ENCODE measurements at regions not wholly inside any gene's neighbourhood (a gene's known extent, or its start where the extent isn't known, plus 50 kb on each side); places are given as distances from the start of the nearest gene placed in this dataset.

DNA sequence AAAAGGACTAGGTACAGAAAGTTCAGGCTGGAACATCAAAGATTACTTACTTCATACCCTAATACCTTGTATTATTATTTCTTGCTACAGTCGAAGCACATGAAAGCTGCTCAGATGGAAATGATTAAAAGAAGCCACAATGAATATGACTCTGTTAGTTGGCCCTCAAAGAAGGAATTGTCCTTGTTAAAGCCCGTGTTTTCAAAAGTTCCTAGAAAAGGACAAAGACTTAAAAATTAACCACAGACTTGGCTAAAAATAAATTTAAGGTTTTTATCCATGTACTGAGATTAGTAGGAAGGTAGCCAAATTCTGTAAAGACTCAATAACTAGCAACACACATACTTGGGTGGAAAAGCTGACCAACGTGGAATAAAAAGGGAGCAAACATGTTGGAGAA lies 251.0 kb upstream of the RARB start:
- no peak for DNase-seq
- no peak overlapping the region for H3K27ac ChIP-seq (ENCODE audit: low read length)
- no peaks in the 10 kb centered on the region for H3F3A ChIP-seq (ENCODE audit: insufficient read depth, low read length)

DNA sequence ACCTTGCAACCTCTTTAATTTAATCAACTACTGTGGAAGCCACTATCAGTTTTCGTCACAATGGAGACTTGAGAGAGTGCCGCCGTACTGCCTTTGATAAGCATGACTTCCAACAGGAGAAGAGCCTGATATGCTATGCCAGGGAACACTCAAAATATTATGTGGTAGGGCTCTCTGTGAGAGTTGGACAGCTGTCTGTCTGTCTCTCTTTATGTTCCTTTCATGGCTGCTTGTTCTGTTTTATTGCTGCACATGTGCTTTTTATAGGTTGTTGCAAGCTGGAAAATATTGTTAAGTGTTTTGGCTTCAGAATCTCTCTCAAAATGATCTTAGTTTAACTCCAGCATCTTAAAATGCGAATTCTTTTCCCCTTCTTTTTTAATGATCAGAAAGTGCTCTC lies 249.4 kb upstream of the RARB start:
- Histone ChIP-seq H4K20me1 (ENCODE audit: insufficient read depth, low read length) (no peaks in the 10 kb centered on the region), H3K9me3 (replicated peaks; ENCODE audit: insufficient read depth, low read length) (no peaks in the 10 kb centered on the region), H3F3A (ENCODE audit: insufficient read depth, low read length) (no peaks in the 10 kb centered on the region), H3K4me1 (ENCODE audit: low read length) (no peaks in the 10 kb centered on the region), H3K9ac (ENCODE audit: low read length) (no peak overlapping the region), H2AFZ (ENCODE audit: low read length) (no peak overlapping the region), H3K9me2 (replicated peaks; ENCODE audit: insufficient read depth, low read length) (no peaks in the 10 kb centered on the region), H3K27ac (ENCODE audit: low read length) (no peak overlapping the region), H3K79me2 (ENCODE audit: low read length) (no peaks in the 10 kb centered on the region), H3K4me3 (ENCODE audit: low read length) (no peak overlapping the region), H3K27me3 (replicated peaks; ENCODE audit: insufficient read depth, low read length) (no peaks in the 10 kb centered on the region), H3K4me2 (ENCODE audit: low read depth, low read length) (no peak overlapping the region), H3K36me3 (replicated peaks; ENCODE audit: insufficient read depth, low read length) (no peaks in the 10 kb centered on the region)
- TF ChIP-seq EZH2phosphoT487 (IDR thresholded peaks at IDR 0.05; ENCODE audit: low read length) (no peak), EZH2 (optimal IDR thresholded peaks at IDR 0.05; ENCODE audit: low read depth, low read length) (no peak)
- TF ChIP-seq, protein P1, sequence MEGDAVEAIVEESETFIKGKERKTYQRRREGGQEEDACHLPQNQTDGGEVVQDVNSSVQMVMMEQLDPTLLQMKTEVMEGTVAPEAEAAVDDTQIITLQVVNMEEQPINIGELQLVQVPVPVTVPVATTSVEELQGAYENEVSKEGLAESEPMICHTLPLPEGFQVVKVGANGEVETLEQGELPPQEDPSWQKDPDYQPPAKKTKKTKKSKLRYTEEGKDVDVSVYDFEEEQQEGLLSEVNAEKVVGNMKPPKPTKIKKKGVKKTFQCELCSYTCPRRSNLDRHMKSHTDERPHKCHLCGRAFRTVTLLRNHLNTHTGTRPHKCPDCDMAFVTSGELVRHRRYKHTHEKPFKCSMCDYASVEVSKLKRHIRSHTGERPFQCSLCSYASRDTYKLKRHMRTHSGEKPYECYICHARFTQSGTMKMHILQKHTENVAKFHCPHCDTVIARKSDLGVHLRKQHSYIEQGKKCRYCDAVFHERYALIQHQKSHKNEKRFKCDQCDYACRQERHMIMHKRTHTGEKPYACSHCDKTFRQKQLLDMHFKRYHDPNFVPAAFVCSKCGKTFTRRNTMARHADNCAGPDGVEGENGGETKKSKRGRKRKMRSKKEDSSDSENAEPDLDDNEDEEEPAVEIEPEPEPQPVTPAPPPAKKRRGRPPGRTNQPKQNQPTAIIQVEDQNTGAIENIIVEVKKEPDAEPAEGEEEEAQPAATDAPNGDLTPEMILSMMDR (IDR thresholded peaks at IDR 0.05; ENCODE audit: low read length): no peak
- DNase-seq: no peak

More for the DNA sequence above, 251.0 kb upstream of the RARB start:
- no peaks in the 10 kb centered on the region for H3K9me3 ChIP-seq (replicated peaks; ENCODE audit: insufficient read depth, low read length)
- no peaks in the 10 kb centered on the region for H3K9me2 ChIP-seq (replicated peaks; ENCODE audit: insufficient read depth, low read length)
- H3K4me2 ChIP-seq (ENCODE audit: low read depth, low read length): no peak overlapping the region
- H3K9ac ChIP-seq (ENCODE audit: low read length): no peak overlapping the region
- no peak overlapping the region for H3K4me3 ChIP-seq (ENCODE audit: low read length)
- no peaks in the 10 kb centered on the region for H3K36me3 ChIP-seq (replicated peaks; ENCODE audit: insufficient read depth, low read length)
- TF ChIP-seq EZH2phosphoT487 (IDR thresholded peaks at IDR 0.05; ENCODE audit: low read length): no peak
- no peak for TF ChIP-seq EZH2 (optimal IDR thresholded peaks at IDR 0.05; ENCODE audit: low read depth, low read length)
- TF ChIP-seq, protein P1 (IDR thresholded peaks at IDR 0.05; ENCODE audit: low read length): no peak
- no peaks in the 10 kb centered on the region for H3K79me2 ChIP-seq (ENCODE audit: low read length)
- no peaks in the 10 kb centered on the region for H4K20me1 ChIP-seq (ENCODE audit: insufficient read depth, low read length)
- no peaks in the 10 kb centered on the region for H3K4me1 ChIP-seq (ENCODE audit: low read length)
- no peaks in the 10 kb centered on the region for H3K27me3 ChIP-seq (replicated peaks; ENCODE audit: insufficient read depth, low read length)
- no peak overlapping the region for H2AFZ ChIP-seq (ENCODE audit: low read length)

GRCh38 chr3:25181096-25181495 lies 247.0 kb upstream of the RARB start:
- H3F3A ChIP-seq (ENCODE audit: insufficient read depth, low read length): no peaks in the 10 kb centered on the region
- H3K4me2 ChIP-seq (ENCODE audit: low read depth, low read length): no peak overlapping the region
- H3K9me3 ChIP-seq (replicated peaks; ENCODE audit: insufficient read depth, low read length): no peaks in the 10 kb centered on the region
- H3K4me3 ChIP-seq (ENCODE audit: low read length): no peak overlapping the region
- no peak overlapping the region for H2AFZ ChIP-seq (ENCODE audit: low read length)
- TF ChIP-seq EZH2 (optimal IDR thresholded peaks at IDR 0.05; ENCODE audit: low read depth, low read length) (no peak), EZH2phosphoT487 (IDR thresholded peaks at IDR 0.05; ENCODE audit: low read length) (no peak)
- TF ChIP-seq, protein P1 (IDR thresholded peaks at IDR 0.05; ENCODE audit: low read length): no peak
- no peaks in the 10 kb centered on the region for H3K4me1 ChIP-seq (ENCODE audit: low read length)
- H3K27me3 ChIP-seq (replicated peaks; ENCODE audit: insufficient read depth, low read length): no peaks in the 10 kb centered on the region
- no peak for DNase-seq
- no peaks in the 10 kb centered on the region for H3K9me2 ChIP-seq (replicated peaks; ENCODE audit: insufficient read depth, low read length)
- no peaks in the 10 kb centered on the region for H3K36me3 ChIP-seq (replicated peaks; ENCODE audit: insufficient read depth, low read length)
- H3K9ac ChIP-seq (ENCODE audit: low read length): no peak overlapping the region
- no peaks in the 10 kb centered on the region for H3K79me2 ChIP-seq (ENCODE audit: low read length)
- H4K20me1 ChIP-seq (ENCODE audit: insufficient read depth, low read length): no peaks in the 10 kb centered on the region
- no peak overlapping the region for H3K27ac ChIP-seq (ENCODE audit: low read length)
